ENCODE measurements at regions not wholly inside any gene's neighbourhood (a gene's known extent, or its start where the extent isn't known, plus 50 kb on each side); places are given as distances from the start of the nearest gene placed in this dataset.

DNA sequence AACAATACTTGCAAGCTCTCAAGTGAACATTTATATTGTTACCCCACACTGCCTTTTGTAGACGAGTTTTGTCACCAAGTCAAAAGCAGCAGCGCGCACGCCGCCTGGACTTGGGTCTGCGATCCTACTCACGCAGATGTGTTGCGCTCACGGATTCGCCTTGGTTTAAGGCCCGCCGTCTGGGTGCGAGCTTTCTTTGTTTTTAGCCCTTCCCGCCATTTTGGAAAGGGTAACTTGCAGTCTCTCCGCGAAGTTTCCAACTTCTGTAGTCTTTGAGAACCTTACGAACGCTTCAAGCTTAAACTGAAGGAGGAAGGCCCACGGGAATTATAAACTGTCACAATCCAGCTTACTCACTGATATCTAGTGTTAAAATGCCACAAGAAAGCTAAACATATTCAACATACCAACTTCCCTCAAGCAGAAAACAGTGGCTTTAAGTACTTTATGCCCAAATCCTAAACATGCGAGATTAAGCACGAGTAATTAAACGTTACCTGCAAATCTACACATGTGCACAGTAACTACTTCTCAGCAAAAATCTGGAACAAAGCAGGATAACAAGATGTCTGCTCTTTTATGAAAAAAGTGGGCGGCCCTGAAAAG lies 80.4 kb upstream of the BTN3A2 start:
- TF ChIP-seq, protein P1, sequence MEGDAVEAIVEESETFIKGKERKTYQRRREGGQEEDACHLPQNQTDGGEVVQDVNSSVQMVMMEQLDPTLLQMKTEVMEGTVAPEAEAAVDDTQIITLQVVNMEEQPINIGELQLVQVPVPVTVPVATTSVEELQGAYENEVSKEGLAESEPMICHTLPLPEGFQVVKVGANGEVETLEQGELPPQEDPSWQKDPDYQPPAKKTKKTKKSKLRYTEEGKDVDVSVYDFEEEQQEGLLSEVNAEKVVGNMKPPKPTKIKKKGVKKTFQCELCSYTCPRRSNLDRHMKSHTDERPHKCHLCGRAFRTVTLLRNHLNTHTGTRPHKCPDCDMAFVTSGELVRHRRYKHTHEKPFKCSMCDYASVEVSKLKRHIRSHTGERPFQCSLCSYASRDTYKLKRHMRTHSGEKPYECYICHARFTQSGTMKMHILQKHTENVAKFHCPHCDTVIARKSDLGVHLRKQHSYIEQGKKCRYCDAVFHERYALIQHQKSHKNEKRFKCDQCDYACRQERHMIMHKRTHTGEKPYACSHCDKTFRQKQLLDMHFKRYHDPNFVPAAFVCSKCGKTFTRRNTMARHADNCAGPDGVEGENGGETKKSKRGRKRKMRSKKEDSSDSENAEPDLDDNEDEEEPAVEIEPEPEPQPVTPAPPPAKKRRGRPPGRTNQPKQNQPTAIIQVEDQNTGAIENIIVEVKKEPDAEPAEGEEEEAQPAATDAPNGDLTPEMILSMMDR (IDR thresholded peaks at IDR 0.05; ENCODE audit: insufficient read depth in 1 of 2, low read depth in 1 of 2, low read length in 1 of 2, severe bottlenecking in 1 of 2, unreplicated experiment in 1 of 2): no peak
- H3K9me3 ChIP-seq: peaks cover 7% of the 10 kb centered on the region
- peak; percentile 35 to 50 for DNase-seq
- Mint-ChIP-seq H3K9me3 (ENCODE audit: unreplicated experiment) (peaks cover 25% of the 10 kb centered on the region), H3K27me3 (ENCODE audit: insufficient read depth, unreplicated experiment) (peaks cover 6% of the 10 kb centered on the region), H3K4me1 (ENCODE audit: low read depth, unreplicated experiment) (peaks cover 17% of the 10 kb centered on the region), H3K27ac (ENCODE audit: unreplicated experiment) (peak overlapping the region; percentile 100), H3K36me3 (ENCODE audit: insufficient read depth, unreplicated experiment) (peaks cover 56% of the 10 kb centered on the region), H3K4me3 (ENCODE audit: unreplicated experiment) (peak overlapping the region; percentile 82)
- intact Hi-C loops (cut with micrococcal nuclease; ENCODE audit: unreplicated experiment): loop anchor here (1.0 to 5.0 kb wide), 6 partner anchors 12 to 1583 kb away; a partner anchor contains a TSS
- POLR2A ChIA-PET: interaction anchor here (0.6 to 3.5 kb wide), 12 partner anchors 11 to 129 kb away, joined by 3 to 69 read pairs (median 4); a partner anchor contains a TSS
- CTCF ChIA-PET: interaction anchor here (0.5 kb wide), 1 partner anchor 128 kb away, joined by 3 read pairs; no protein-coding TSS in a partner anchor
- no peaks in the 10 kb centered on the region for H3K4me1 ChIP-seq
- no TSS peak for BruUV-seq (replicated peaks)
- H3K36me3 ChIP-seq (ENCODE audit: control insufficient read depth, insufficient read depth, low read length): no peaks in the 10 kb centered on the region
- H3K27me3 ChIP-seq (replicated peaks; ENCODE audit: control insufficient read depth, insufficient read depth, low read length): no peaks in the 10 kb centered on the region
- H3K4me3 ChIP-seq (ENCODE audit: low read depth, low read length): peak overlapping the region; percentile 49

DNA sequence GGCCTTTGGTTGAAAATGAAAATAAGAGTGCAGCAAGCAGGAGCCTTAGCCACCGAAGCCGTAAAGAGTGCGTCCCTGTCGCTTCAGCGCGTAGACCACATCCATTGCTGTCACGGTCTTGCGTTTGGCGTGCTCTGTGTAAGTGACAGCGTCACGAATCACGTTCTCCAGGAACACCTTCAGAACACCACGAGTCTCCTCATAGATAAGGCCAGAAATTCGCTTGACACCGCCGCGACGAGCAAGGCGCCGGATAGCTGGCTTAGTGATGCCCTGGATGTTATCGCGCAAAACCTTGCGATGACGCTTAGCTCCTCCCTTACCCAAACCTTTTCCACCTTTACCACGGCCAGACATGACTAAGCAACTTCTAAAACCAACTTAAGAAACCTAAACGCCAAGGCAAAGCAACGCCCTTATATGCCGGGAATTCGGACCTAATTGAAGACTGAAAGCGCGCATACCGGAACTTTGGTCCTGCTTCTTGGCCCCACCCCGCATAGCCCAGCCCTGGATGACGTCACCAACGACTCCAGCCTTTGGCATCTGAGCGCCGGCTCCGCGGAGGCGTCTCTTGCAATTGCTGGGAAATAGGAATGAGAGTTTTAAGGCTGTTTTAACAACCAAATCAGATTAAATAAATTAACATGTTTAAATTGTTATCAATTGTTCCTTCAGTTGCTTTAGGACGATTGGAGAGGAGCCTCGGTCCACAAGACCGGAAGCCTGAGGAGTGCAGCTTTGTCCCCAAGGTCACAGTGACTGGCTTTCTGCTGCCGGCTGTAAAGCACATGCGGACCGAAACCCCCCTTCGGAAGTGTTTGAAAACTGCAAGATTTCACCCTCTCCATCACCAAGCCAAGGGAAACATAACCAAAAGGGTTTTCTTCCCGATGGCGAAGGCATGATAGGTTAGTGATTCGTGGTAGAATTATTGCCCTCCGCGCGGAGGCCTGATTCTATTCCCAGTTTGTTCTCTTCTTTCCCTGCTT lies 79.6 kb upstream of the BTN3A2 start:
- peaks cover 6% of the 10 kb centered on the region for H3K27me3 Mint-ChIP-seq (ENCODE audit: insufficient read depth, unreplicated experiment)
- ChIA-PET POLR2A (interaction anchor here (0.5 to 3.5 kb wide), 14 partner anchors 12 to 862 kb away, joined by 3 to 69 read pairs (median 4); a partner anchor contains a TSS), CTCF (interaction anchor here (0.7 kb wide), 2 partner anchors 11 to 95 kb away, joined by 3 to 4 read pairs; no protein-coding TSS in a partner anchor)
- H3K4me3 ChIP-seq (ENCODE audit: low read depth, low read length): peak overlapping the region; percentile 55
- H3K9me3 Mint-ChIP-seq (ENCODE audit: unreplicated experiment): peaks cover 25% of the 10 kb centered on the region
- TSS peak; percentile 97 for BruUV-seq (replicated peaks)
- TF ChIP-seq, protein P1 (IDR thresholded peaks at IDR 0.05; ENCODE audit: insufficient read depth in 1 of 2, low read depth in 1 of 2, low read length in 1 of 2, severe bottlenecking in 1 of 2, unreplicated experiment in 1 of 2): no peak
- peak overlapping the region; percentile 82 for H3K4me3 Mint-ChIP-seq (ENCODE audit: unreplicated experiment)
- H3K27me3 ChIP-seq (replicated peaks; ENCODE audit: control insufficient read depth, insufficient read depth, low read length): no peaks in the 10 kb centered on the region
- intact Hi-C loops (cut with micrococcal nuclease; ENCODE audit: unreplicated experiment): loop anchor here (1.0 to 5.0 kb wide), 6 partner anchors 13 to 1582 kb away; a partner anchor contains a TSS
- H3K4me1 Mint-ChIP-seq (ENCODE audit: low read depth, unreplicated experiment): peaks cover 17% of the 10 kb centered on the region
- no peaks in the 10 kb centered on the region for H3K36me3 ChIP-seq (ENCODE audit: control insufficient read depth, insufficient read depth, low read length)
- H3K9me3 ChIP-seq: peaks cover 7% of the 10 kb centered on the region
- DNase-seq: peak; percentile 97 to 99
- H3K4me1 ChIP-seq: no peaks in the 10 kb centered on the region
- peaks cover 56% of the 10 kb centered on the region for H3K36me3 Mint-ChIP-seq (ENCODE audit: insufficient read depth, unreplicated experiment)
- H3K27ac Mint-ChIP-seq (ENCODE audit: unreplicated experiment): peak overlapping the region; percentile 100

Measured in Caco-2 (cell line).